ENCODE measurements at regions not wholly inside any gene's neighbourhood (a gene's known extent, or its start where the extent isn't known, plus 50 kb on each side); places are given as distances from the start of the nearest gene placed in this dataset.

- no peak for TF ChIP-seq CTCF (IDR thresholded peaks at IDR 0.05; ENCODE audit: unreplicated experiment)
- Mint-ChIP-seq H3K36me3 (no peaks in the 10 kb centered on the region), H3K4me1 (no peaks in the 10 kb centered on the region), H3K27me3 (ENCODE audit: low read depth) (peaks cover 2% of the 10 kb centered on the region), H3K27ac (no peak overlapping the region), H3K9me3 (no peaks in the 10 kb centered on the region), H3K4me3 (no peak overlapping the region)
- no peak for DNase-seq (ENCODE audit: low spot score in 2 of 2, unreplicated experiment in 2 of 2)
Measured at GRCh38 chrX:4905576-4905975, 1192.1 kb upstream of the PRKX start.

GRCh38 chrX:4881277-4881676, 1167.8 kb upstream of the PRKX start:
- Mint-ChIP-seq H3K4me3 (no peak overlapping the region), H3K27ac (no peak overlapping the region), H3K27me3 (ENCODE audit: low read depth) (no peaks in the 10 kb centered on the region), H3K36me3 (no peaks in the 10 kb centered on the region), H3K4me1 (no peaks in the 10 kb centered on the region), H3K9me3 (peaks cover 9% of the 10 kb centered on the region)
- no peak for DNase-seq (ENCODE audit: low spot score in 2 of 2, unreplicated experiment in 2 of 2)
- TF ChIP-seq CTCF (IDR thresholded peaks at IDR 0.05; ENCODE audit: unreplicated experiment), result no peak

GRCh38 chrX:4878640-4879039, 1165.2 kb upstream of the PRKX start:
- no peaks in the 10 kb centered on the region for H3K27me3 Mint-ChIP-seq (ENCODE audit: low read depth)
- no peak overlapping the region for H3K27ac Mint-ChIP-seq
- H3K9me3 Mint-ChIP-seq, result peaks cover 9% of the 10 kb centered on the region

GRCh38 chrX:4876268-4876667, 1162.8 kb upstream of the PRKX start:
- no peak for TF ChIP-seq CTCF (IDR thresholded peaks at IDR 0.05; ENCODE audit: unreplicated experiment)
- Mint-ChIP-seq H3K4me3 (no peak overlapping the region), H3K27ac (no peak overlapping the region), H3K9me3 (peaks cover 9% of the 10 kb centered on the region), H3K27me3 (ENCODE audit: low read depth) (no peaks in the 10 kb centered on the region), H3K36me3 (no peaks in the 10 kb centered on the region), H3K4me1 (no peaks in the 10 kb centered on the region)
- no peak for DNase-seq (ENCODE audit: low spot score in 2 of 2, unreplicated experiment in 2 of 2)

More at GRCh38 chrX:4878640-4879039, 1165.2 kb upstream of the PRKX start:
- TF ChIP-seq CTCF (IDR thresholded peaks at IDR 0.05; ENCODE audit: unreplicated experiment), result no peak
- H3K4me3 Mint-ChIP-seq, result no peak overlapping the region
- no peak for DNase-seq (ENCODE audit: low spot score in 2 of 2, unreplicated experiment in 2 of 2)
- no peaks in the 10 kb centered on the region for H3K36me3 Mint-ChIP-seq
- no peaks in the 10 kb centered on the region for H3K4me1 Mint-ChIP-seq

GRCh38 chrX:4851534-4851933, 1138.1 kb upstream of the PRKX start:
- no peaks in the 10 kb centered on the region for H3K36me3 Mint-ChIP-seq
- H3K9me3 Mint-ChIP-seq, result peaks cover 4% of the 10 kb centered on the region
- H3K27ac Mint-ChIP-seq, result no peak overlapping the region
- H3K27me3 Mint-ChIP-seq (ENCODE audit: low read depth), result no peaks in the 10 kb centered on the region
- TF ChIP-seq CTCF (IDR thresholded peaks at IDR 0.05; ENCODE audit: unreplicated experiment), result no peak
- DNase-seq (ENCODE audit: low spot score in 2 of 2, unreplicated experiment in 2 of 2), result no peak
- no peak overlapping the region for H3K4me3 Mint-ChIP-seq
- no peaks in the 10 kb centered on the region for H3K4me1 Mint-ChIP-seq

GRCh38 chrX:4850312-4850711, 1136.9 kb upstream of the PRKX start:
- no peak for DNase-seq (ENCODE audit: low spot score in 2 of 2, unreplicated experiment in 2 of 2)
- Mint-ChIP-seq H3K4me1 (no peaks in the 10 kb centered on the region), H3K27me3 (ENCODE audit: low read depth) (no peaks in the 10 kb centered on the region), H3K27ac (no peak overlapping the region), H3K4me3 (no peak overlapping the region), H3K36me3 (no peaks in the 10 kb centered on the region), H3K9me3 (peaks cover 5% of the 10 kb centered on the region)
- TF ChIP-seq CTCF (IDR thresholded peaks at IDR 0.05; ENCODE audit: unreplicated experiment), result no peak
